ENCODE measurements at regions not wholly inside any gene's neighbourhood (a gene's known extent, or its start where the extent isn't known, plus 50 kb on each side); places are given as distances from the start of the nearest gene placed in this dataset.

GRCh38 chrX:152575331-152575730, 62.4 kb upstream of the GABRQ start:
- TF ChIP-seq CTCF (conservative IDR thresholded peaks at IDR 0.05; ENCODE audit: low read depth, low read length) (no peak), EZH2 (IDR thresholded peaks at IDR 0.05; ENCODE audit: low read length, unreplicated experiment) (no peak)

Measured in PC-3 (cell line).